ENCODE measurements at regions not wholly inside any gene's neighbourhood (a gene's known extent, or its start where the extent isn't known, plus 50 kb on each side); places are given as distances from the start of the nearest gene placed in this dataset.

GRCh38 chr7:41517771-41518170, 185.1 kb downstream of the INHBA start:
- DNase-seq: no peak

GRCh38 chr7:41508755-41509154, 194.1 kb downstream of the INHBA start:
- no peak for DNase-seq

GRCh38 chr7:41507686-41508268, 195.1 kb downstream of the INHBA start:
- no peak for DNase-seq

- DNase-seq: no peak
Measured at GRCh38 chr7:41504214-41504980, 198.5 kb downstream of the INHBA start.

- DNase-seq: no peak
Measured at GRCh38 chr7:41503438-41503837, 199.5 kb downstream of the INHBA start.

GRCh38 chr7:41501466-41501865, 201.4 kb downstream of the INHBA start:
- DNase-seq: no peak

- DNase-seq: no peak
Measured at GRCh38 chr7:41501006-41501405, 201.9 kb downstream of the INHBA start.

GRCh38 chr7:41492603-41493002, 210.3 kb downstream of the INHBA start:
- DNase-seq: no peak

GRCh38 chr7:41491883-41492471, 210.9 kb downstream of the INHBA start:
- peak; percentile 62 for DNase-seq

- no peak for DNase-seq
Measured at GRCh38 chr7:41491308-41491707, 211.6 kb downstream of the INHBA start.

- no peak for DNase-seq
Measured at GRCh38 chr7:41489885-41490284, 213.0 kb downstream of the INHBA start.

- DNase-seq: no peak
Measured at GRCh38 chr7:41487229-41487940, 215.5 kb downstream of the INHBA start.

- no peak for DNase-seq
Measured at GRCh38 chr7:41481353-41481752, 221.5 kb downstream of the INHBA start.

- no peak for DNase-seq
Measured at GRCh38 chr7:41478187-41478586, 224.7 kb downstream of the INHBA start.

GRCh38 chr7:41476460-41476803, 226.5 kb downstream of the INHBA start:
- no peak for DNase-seq

GRCh38 chr7:41475801-41476459, 227.0 kb downstream of the INHBA start:
- DNase-seq: no peak

GRCh38 chr7:41472427-41473125, 230.3 kb downstream of the INHBA start:
- DNase-seq: no peak

- no peak for DNase-seq
Measured at GRCh38 chr7:41470081-41470480, 232.8 kb downstream of the INHBA start.

- DNase-seq: no peak
Measured at GRCh38 chr7:41467596-41467995, 235.3 kb downstream of the INHBA start.

- DNase-seq: no peak
Measured at GRCh38 chr7:41466760-41467384, 236.0 kb downstream of the INHBA start.

- no peak for DNase-seq
Measured at GRCh38 chr7:41465571-41465970, 237.3 kb downstream of the INHBA start.

Measured in retina (tissue), 1 donor.